Amygdala (tissue), 56 donors: ENCODE measurements at regions not wholly inside any gene's neighbourhood (a gene's known extent, or its start where the extent isn't known, plus 50 kb on each side); places are given as distances from the start of the nearest gene placed in this dataset.
A peak's percentile ranks its signal among the peaks of the same experiment; 100 is the strongest.
"Not testable (repeated sequence)": the region's sequence is repeated elsewhere in the genome, so short reads cannot be mapped to it uniquely, and the experiment has no call there.

ENCODE experiments used
- DNase-seq, 56 donors: peaks; one replicate each; lab custom pipeline; 2025; lab: John Stamatoyannopoulos, UW

GRCh38 chr5:159571501-159572244 is 241.4 kb upstream of the IL12B start:
- no peak for DNase-seq

GRCh38 chr5:159576902-159577301 is 246.6 kb upstream of the IL12B start:
- DNase-seq = no peak

GRCh38 chr5:159581502-159582249 is 251.4 kb upstream of the IL12B start:
- DNase-seq = peak in 1 of 56 donors; percentile 20

GRCh38 chr5:159582756-159583541 is 252.7 kb upstream of the IL12B start:
- no peak for DNase-seq

- peak in 1 of 56 donors; percentile 4 for DNase-seq
Measured at GRCh38 chr5:159586921-159587320, 256.6 kb upstream of the IL12B start.

- DNase-seq = no peak
Measured at GRCh38 chr5:159588941-159589340, 258.7 kb upstream of the IL12B start.

GRCh38 chr5:159593518-159594073 is 263.3 kb upstream of the IL12B start:
- DNase-seq = no peak

- DNase-seq = not testable (repeated sequence)
Measured at GRCh38 chr5:159595561-159595960, 265.3 kb upstream of the IL12B start.

GRCh38 chr5:159601216-159601615 is 270.9 kb upstream of the IL12B start:
- no peak for DNase-seq

- no peak for DNase-seq
Measured at GRCh38 chr5:159602434-159602833, 272.1 kb upstream of the IL12B start.

GRCh38 chr5:159605585-159605984 is 275.3 kb upstream of the IL12B start:
- DNase-seq = no peak

- DNase-seq = no peak
Measured at GRCh38 chr5:159609359-159609758, 279.1 kb upstream of the IL12B start.

GRCh38 chr5:159610966-159611579 is 280.8 kb upstream of the IL12B start:
- DNase-seq = no peak

- DNase-seq = no peak
Measured at GRCh38 chr5:159616952-159617351, 286.7 kb upstream of the IL12B start.

GRCh38 chr5:159619826-159620225 is 289.5 kb upstream of the IL12B start:
- peak in 22 of 56 donors; percentile 2 to 66 (median 16) for DNase-seq

GRCh38 chr5:159620853-159621540 is 290.7 kb upstream of the IL12B start:
- no peak for DNase-seq

GRCh38 chr5:159628703-159629102 is 287.6 kb upstream of the ADRA1B start:
- no peak for DNase-seq

- no peak for DNase-seq
Measured at GRCh38 chr5:159629158-159629557, 287.1 kb upstream of the ADRA1B start.

- DNase-seq = no peak
Measured at GRCh38 chr5:159630545-159630944, 285.7 kb upstream of the ADRA1B start.

- DNase-seq = no peak
Measured at GRCh38 chr5:159631001-159631400, 285.3 kb upstream of the ADRA1B start.
